G401.6 (cell line): ENCODE measurements at regions not wholly inside any gene's neighbourhood (a gene's known extent, or its start where the extent isn't known, plus 50 kb on each side); places are given as distances from the start of the nearest gene placed in this dataset.
"Not testable (repeated sequence)": the region's sequence is repeated elsewhere in the genome, so short reads cannot be mapped to it uniquely, and the experiment has no call there.

ENCODE experiments used
- FAIRE-seq: peaks from 2 replicates; lab custom pipeline; 2012; peaks lifted over from hg19 to GRCh38; lab: Jason Lieb, UNC

- no peak for FAIRE-seq
Observed at GRCh38 chr6:92710048-92710447, 709.3 kb downstream of the EPHA7 start.

GRCh38 chr6:92708945-92709344 is 710.4 kb downstream of the EPHA7 start:
- no peak for FAIRE-seq

GRCh38 chr6:92708270-92708669 is 711.1 kb downstream of the EPHA7 start:
- no peak for FAIRE-seq

DNA sequence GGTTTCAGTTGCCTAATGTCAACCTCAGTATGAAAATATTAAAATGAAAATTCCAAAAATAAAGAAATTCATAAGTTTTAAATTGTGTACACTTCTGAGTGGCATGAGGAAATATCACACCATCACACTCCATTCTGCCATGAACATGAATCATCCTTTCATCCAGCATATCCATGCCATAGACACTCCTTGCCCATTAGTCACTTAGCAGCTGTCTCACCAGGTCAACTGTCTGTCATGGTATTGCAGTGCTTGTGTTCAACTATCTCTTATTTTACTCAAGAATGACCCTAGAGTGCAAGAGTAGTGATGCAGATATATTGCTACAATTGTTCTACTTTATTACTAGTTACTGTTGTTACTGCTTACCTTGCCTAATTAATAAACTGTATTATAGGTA is 712.4 kb downstream of the EPHA7 start:
- FAIRE-seq, result no peak

DNA sequence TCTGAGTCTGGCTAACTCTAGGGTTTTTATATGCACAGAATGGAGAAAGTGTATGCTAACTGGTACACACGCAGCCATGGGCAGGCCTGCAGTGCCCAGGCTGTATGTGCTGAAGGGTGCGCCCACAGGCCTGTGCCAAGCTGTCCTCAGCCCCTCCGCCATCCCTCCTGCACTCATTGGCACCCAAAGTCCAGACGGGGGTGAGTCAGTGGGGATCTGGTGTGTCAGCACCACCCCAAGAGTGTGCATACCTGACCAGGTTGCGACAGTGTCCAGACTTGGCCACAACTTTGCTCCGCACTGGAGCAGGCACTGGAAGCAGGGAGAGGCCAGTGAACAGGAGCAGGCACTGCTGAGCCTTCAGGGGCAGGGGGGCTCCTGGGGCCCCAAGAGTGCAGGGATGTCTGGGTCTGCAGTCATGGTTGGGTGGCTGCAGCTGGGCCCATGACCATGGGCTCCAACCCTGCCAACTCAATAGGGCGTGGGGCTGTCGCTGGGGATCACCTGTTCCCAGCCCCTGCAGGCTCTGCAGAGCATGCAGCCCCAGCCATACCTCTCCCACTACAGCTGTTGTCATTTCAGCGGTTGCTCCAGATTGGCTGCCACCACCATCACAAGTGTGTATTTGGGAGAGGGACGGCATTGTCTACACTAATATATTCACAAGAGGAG is 717.8 kb downstream of the EPHA7 start:
- FAIRE-seq, result no peak

DNA sequence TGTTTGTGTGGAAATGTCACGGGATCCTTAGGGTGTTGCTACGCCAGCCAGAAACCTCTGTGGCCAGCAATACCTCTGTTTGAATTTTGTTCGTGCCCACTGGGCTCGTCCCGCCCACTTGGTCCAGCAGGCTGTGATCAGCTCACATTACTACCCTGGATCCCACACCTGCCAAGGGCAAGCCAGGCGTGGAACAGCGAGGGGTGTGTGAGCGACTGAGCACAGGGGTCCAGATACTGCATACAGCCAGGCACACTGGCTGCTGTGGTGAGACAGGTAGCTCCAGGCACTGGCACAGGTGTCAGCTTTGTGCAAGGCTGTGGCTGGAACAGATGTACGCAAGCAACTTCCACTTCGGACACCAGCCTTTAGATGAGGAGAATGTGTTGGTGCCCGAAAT is 718.9 kb downstream of the EPHA7 start:
- no peak for FAIRE-seq

- no peak for FAIRE-seq
Observed at GRCh38 chr6:92690997-92691599, 728.3 kb downstream of the EPHA7 start.

DNA sequence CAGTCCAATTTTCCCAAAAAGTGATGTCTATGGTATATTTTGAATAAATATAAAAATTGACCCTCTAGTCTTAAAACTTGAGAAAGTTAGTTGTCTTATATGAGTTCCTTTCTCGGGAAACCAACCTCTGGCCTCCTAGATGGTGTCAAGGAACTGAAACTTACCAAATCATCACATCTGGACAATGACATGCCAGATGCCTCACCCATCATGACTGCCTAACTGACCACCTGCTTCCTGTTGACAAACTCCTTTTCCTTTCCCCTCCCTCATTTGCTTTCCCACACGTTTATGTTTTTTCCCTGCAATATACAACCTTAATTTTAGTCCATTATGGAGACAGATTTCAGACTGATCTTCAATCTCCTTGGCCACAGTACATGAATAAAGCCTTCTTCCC is 731.0 kb downstream of the EPHA7 start:
- no peak for FAIRE-seq

GRCh38 chr6:92687278-92687677 is 732.1 kb downstream of the EPHA7 start:
- no peak for FAIRE-seq

- FAIRE-seq, result no peak
Observed at GRCh38 chr6:92684386-92684785, 735.0 kb downstream of the EPHA7 start.

DNA sequence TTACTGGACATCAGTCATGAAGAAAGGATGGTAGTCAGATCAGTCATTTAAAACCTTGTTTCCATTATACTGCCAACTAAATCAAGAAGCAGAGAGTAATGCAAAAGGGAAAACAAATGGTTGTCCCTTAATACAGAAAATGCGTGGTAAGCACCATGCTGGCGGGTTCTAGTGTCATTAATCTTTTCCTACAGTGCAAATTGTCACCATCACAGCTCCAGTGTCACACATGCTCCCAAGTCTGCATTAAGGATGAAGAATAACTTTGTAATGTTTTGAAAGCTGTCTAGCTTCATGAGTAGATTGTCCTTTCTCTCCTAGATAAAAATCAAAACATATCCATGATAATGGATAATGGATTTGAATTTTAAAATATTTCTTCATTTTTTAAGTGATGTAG is 735.6 kb downstream of the EPHA7 start:
- no peak for FAIRE-seq

DNA sequence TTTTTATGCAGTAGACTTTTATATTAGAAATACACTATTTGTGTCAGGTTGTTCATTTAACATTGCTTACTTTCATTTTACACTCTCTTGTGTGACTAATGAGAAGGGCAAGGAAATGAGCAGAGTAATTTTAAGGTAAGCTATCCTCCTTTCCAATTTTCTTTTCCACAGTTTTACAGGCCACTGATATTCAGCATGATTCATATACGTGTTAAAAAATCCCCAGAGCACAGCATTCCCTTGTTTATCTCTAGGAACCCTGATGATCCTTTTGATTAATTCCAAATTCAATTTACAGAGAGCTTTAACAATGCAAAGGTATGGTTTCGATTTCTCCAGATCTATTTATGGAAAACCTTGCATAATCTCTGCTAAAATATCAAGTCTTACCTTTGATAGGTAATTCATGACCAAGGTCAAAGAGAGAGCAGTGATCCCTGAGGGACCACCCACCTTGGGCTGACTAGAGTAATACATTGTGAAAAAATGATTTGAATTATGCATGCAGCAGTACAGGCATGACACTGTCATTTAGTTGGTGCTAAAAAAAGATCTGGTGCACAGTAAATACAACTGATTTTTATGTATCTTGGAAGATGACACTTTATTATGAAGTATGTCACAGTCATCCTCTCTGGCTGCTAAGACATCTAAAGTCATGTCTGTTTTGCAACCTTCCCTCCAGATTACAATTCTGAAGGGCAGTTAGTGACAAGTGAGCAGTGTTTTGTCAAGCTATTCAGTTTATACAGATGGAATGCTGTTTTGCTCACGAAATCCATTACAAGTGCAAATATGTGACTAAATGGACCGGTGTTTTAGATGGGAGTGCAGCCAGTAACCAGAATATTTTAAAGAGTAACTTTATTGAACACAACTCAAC is 736.6 kb downstream of the EPHA7 start:
- FAIRE-seq, result no peak

DNA sequence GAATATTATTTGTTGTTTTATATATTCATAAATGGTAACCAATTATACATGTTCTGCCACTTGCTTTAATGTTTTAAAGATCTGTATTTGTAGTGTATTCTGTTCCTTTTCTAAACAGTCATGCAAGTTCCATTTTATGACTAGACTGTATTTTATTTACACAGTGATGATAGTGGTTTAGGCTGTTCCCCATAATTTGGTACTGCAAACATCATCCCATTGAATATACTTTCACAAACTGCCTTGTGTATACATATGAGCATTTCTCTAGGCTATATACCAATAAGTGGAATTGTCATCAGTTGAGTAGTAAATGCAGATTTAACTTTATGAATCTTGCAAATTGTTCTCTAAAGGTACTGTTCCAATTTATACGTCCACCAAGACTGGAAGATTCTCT is 738.0 kb downstream of the EPHA7 start:
- no peak for FAIRE-seq

DNA sequence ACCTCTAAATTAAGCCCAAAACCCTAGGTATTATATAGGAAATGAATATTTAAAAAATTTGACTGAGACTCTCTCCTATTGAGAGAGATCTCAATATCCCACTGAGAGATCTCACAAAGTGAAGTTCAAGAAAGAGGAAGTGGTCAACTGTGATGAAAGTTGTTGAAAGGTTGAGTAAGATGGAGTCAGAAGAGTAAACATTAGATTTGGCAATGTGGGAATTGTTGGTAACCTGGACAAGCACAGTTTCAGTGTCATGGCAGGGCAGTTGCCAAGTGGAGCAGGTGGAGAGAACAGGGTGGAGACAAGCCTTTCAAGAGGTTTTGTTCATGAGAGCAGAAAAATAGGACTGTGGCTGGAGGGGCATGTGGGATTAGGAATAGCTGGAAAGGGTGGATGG is 747.9 kb downstream of the EPHA7 start:
- FAIRE-seq, result not testable (repeated sequence)

GRCh38 chr6:92667843-92668242 is 751.5 kb downstream of the EPHA7 start:
- FAIRE-seq, result no peak

DNA sequence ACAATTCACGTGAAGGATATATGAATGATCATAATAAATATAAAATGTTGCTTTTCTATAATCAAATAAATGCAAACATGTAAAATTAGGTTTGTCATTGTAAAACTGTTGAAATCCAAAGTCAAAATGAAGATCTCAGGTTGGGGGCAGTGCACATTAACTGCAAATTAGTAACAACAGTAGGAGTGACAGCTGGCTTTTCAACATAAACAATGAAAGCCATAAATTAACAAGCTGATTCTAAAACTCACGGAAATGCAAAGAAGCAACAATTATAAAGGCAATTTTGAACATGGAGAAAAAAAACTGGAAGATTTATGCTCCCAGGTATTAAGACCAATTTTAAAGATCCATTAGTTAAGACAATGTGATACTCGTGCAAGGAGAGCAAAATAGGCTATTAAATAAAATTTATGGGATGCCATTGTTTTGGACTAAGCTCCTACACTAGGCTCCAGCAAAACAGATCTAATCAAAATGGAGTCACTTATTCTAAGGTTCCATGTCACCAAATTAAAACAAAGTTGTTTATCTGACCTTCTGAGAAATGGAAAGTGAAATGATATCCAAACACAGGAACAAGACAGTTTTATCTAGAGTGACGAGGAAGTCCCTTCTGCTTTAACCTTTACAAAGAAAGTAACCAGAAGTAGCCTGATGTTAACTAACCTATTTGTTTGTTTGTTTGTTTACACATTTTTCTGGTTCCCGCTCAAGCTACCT is 770.8 kb downstream of the EPHA7 start:
- no peak for FAIRE-seq

DNA sequence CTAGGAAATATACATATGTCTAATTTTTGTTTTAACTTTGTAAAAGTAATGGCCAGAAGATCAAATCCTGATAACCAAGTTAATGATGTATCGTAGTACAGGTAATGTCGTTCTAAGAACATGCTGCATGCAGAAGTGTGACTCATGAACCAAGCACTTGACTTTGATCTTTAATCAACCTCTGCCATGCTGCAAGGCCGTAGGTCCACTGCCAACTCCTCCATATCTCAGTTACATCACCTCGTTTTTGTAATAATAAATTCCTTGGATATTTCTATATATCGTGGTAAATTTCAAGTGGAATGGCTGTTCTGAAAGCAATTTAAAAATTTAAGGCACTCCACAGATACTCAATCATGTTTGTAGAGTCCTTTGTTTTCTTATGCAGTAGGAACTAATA is 771.7 kb downstream of the EPHA7 start:
- FAIRE-seq, result no peak

DNA sequence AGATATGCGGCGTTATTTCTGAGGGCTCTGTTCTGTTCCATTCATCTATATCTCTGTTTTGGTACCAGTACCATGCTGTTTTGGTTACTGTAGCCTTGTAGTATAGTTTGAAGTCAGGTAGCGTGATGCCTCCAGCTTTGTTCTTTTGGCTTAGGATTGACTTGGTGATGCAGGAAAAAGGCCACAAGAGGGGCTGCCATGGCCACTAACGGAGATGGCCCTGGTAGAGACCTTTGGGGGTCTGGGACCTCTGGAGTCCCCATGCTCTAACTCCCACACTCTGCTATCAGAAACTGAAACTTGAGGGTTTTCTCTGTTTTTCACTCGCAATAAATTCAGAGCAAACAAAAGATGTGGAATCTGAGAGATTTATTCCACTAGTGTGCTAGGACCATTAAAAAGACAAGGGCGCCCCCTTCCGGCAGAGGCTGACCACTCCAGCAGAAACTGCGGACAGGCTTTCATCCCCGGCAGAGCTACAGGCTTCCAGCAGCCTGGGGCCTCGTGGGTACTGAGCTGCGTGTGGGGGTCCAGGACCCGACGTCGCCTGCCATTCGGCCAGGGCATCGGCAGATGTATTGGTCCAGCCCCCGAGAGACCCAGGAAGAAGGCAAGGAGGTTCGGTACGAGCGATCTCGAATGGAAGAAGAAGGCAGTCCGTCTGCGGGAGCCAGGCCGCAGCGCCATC is 775.1 kb downstream of the EPHA7 start:
- FAIRE-seq, result not testable (repeated sequence)

- FAIRE-seq, result no peak
Observed at GRCh38 chr6:92635553-92636153, 783.7 kb downstream of the EPHA7 start.

GRCh38 chr6:92634561-92634960 is 784.8 kb downstream of the EPHA7 start:
- no peak for FAIRE-seq

- no peak for FAIRE-seq
Observed at GRCh38 chr6:92623431-92623830, 795.9 kb downstream of the EPHA7 start.

GRCh38 chr6:92617721-92618120 is 801.6 kb downstream of the EPHA7 start:
- no peak for FAIRE-seq
